Glomerular visceral epithelial cell (primary cell): ENCODE measurements at regions not wholly inside any gene's neighbourhood (a gene's known extent, or its start where the extent isn't known, plus 50 kb on each side); places are given as distances from the start of the nearest gene placed in this dataset.
A peak's percentile ranks its signal among the peaks of the same experiment; 100 is the strongest.
"Not testable (repeated sequence)": the region's sequence is repeated elsewhere in the genome, so short reads cannot be mapped to it uniquely, and the experiment has no call there.

ENCODE experiments used
- DNase-seq: peaks from one replicate; pipeline ENCODE4 v3.0.0-alpha.2; 2016; ENCODE audit errors: extremely low spot score

DNA sequence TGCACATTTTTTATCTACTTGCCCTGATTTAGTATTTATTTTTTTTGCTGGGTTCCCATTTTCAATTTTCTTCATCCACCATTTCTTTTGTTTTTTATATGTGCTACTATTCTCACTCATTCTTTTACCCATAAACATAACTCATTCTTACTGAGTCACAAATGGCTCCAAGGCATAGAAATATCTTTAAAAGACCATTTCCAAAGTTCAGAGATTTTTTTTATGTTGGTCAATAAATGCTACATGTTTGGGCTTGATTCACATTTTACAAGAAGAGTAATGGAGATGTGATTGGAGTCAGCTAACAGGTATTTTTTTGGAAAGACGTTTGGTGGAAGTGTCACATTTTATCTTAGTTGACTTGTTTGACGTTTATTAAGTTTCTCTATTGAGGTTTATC lies 1303.2 kb upstream of the LRRTM3 start:
- DNase-seq = no peak

DNA sequence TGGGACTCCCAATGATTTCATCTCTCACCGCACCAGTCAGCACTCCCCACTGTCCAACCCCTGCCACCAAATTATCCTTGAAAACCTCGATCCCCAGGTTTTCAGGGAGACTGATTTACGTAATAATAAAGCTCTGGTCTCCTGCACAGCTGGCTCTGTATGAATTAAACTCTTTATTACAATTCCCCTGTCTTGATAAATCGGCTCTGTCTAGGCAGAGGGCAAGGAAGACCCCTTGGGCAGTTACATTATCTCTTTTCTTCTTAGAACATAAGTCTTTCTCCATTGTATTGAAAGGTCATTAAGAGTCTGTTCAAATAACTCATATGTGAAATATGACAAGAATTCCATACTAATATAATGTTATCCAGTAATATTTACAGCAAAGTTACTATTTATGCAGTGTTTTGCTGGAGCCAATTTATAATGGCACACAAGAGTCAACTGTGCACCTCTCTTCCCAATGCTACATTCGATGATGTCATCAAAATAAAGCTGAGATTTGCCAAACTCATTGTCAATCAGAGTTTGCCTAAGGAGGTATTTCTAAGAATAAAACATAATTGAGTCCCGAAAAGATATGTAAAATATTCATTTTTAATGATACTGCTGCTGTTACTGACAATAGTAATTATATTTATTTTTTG lies 1297.2 kb upstream of the LRRTM3 start:
- DNase-seq = no peak

DNA sequence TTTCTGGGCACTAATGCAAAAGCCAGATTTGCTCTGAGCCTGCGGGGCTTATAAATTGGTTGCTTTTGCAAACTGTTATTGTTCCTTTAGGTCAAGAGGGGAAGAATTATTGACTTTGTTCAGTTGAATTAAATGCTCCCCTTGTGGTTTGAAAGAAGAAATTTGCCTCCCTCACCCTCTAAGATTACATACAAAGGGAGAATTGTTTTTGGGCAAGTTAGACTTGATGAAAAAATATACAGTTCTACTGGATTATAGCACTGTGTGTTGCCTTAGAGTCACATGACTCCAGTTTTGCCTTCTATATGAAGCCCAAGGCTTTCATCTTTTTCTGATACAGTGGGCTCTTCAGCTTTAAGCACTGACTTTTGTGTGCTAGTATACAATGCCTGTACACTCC lies 1265.8 kb upstream of the LRRTM3 start:
- no peak for DNase-seq

DNA sequence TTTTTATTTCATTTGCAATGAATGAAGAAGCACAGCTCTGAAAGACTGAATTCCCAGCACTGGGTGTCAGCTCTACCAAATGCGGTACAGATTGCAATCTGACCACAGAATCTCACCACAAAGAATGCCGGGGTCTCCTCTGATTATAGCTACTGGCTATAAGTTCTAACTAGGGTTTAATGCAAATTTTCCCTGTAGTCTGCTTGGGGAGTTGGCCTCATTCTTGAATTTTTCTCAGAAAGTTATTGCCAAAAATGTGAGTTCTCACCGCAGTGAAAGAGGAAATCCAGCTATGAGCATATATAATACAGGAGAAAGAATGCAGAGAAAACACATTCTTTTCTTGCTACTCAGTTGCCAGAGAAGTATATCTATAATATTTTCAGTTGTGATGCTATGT lies 1255.7 kb upstream of the LRRTM3 start:
- peak; percentile 44 for DNase-seq

- DNase-seq = not testable (repeated sequence)
Measured at GRCh38 chr10:65670596-65670995, 1255.2 kb upstream of the LRRTM3 start.

- no peak for DNase-seq
Measured at GRCh38 chr10:65675236-65675635, 1250.6 kb upstream of the LRRTM3 start.

GRCh38 chr10:65684896-65685295 lies 1240.9 kb upstream of the LRRTM3 start:
- DNase-seq = no peak

DNA sequence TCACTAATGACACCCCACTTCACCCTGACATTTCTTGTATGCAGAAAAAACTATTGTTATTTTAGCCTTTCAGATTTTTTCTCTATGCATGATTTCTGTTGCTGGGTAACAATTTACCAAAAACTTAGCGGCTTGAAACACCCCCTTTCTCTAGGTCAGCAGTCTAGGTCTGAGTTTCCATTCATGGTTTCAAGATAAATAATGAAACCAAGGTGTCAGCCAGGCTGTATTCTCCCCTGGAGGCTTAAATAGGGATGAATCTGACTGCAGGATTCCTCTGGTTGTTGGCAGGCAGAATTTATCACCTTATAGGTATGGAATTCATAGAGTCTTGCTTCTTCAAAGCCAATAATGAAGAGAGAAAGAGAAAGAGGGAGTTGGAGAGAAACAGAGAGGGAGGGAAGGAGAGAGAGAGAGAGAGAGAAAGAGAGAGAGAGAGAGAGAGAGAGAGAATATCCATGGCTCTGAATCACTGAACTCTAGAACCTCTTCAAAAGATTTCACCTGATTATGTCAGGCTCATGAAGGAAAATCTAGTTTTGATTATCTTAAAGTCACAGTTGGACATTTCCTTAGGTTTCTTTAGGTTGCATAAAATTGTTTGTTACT lies 1224.6 kb upstream of the LRRTM3 start:
- DNase-seq = no peak

GRCh38 chr10:65708057-65708456 lies 1217.8 kb upstream of the LRRTM3 start:
- no peak for DNase-seq

DNA sequence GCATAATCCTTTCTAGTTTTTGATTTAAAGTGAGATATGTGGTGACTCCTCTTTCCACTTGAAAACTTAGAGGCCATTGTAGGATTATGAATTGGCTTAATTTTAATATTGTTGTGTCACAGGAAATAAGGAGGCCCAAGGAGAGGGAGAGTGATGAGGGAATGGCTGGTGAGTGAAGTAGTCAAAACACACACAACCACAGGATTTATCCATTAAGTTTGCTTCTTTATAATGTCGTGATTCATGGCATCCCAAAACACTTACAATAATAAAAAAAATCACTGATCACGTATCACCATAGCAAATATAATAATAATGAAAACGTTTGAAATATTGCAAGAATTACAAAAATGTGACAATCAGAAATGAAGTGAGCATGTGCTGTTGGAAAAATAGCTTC lies 1215.5 kb upstream of the LRRTM3 start:
- DNase-seq = no peak

GRCh38 chr10:65719790-65720189 lies 1206.0 kb upstream of the LRRTM3 start:
- DNase-seq = no peak

GRCh38 chr10:65720901-65721300 lies 1204.9 kb upstream of the LRRTM3 start:
- DNase-seq = no peak

DNA sequence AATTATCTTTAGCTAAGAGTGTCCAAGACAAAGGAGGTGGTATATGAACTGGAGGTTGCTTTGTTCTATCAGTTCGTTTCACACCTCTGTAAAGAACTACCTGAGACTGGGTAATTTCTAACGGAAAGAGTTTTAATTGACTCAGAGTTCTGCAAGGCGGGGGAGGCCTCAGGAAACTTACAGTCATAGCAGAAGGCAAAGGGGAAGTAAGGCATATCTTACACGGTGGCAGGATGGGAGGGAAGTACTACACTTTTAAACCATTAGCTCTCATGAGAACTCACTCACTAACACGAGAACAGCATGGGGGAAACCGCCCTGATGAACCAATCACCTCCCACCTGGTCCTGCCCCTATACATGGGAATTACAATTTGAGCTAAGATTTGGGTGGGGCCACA lies 1202.3 kb upstream of the LRRTM3 start:
- DNase-seq = no peak

GRCh38 chr10:65735382-65735781 lies 1190.5 kb upstream of the LRRTM3 start:
- DNase-seq = no peak

- no peak for DNase-seq
Measured at GRCh38 chr10:65742906-65743305, 1182.9 kb upstream of the LRRTM3 start.

GRCh38 chr10:65751218-65751617 lies 1174.6 kb upstream of the LRRTM3 start:
- no peak for DNase-seq

GRCh38 chr10:65751896-65752295 lies 1173.9 kb upstream of the LRRTM3 start:
- DNase-seq = no peak

DNA sequence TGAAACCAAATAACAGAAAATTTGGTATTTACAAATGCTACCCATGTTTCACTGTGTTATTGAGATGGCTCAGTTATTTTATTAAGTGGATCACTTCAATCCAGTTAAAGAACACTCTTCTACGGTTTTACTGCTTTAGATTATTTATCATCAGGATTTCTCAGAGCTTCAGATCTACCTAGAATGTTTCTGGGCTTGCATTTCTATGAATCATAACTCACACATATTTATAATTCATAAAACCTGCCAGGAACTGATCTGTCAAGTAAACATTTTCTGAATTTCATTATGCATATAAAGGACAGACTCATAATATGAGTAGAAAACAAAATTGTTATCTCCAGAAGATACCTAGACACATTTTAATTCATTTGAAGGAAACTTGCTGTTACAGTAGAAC lies 1172.3 kb upstream of the LRRTM3 start:
- DNase-seq = no peak

DNA sequence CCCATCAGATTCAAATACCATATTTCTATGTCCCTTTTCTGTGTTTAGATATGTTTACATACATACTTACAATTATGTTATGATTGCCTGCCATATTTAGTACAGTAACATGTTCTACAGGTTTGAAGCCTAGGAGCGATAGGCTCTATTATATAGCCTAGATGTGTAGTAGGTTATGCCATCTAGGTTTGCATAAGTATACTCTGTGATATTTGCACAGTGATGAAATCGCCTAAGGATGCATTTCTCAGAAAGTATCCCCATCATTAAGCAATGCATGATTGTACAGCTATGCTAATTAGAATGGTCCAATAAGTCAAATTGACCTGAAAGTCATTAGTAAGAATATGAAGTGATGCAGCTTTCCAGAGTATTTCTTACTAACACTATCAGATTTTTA lies 1171.7 kb upstream of the LRRTM3 start:
- DNase-seq = no peak

- no peak for DNase-seq
Measured at GRCh38 chr10:65762311-65762710, 1163.5 kb upstream of the LRRTM3 start.

- no peak for DNase-seq
Measured at GRCh38 chr10:65765006-65765541, 1160.8 kb upstream of the LRRTM3 start.

GRCh38 chr10:65769828-65770227 lies 1156.0 kb upstream of the LRRTM3 start:
- peak; percentile 44 for DNase-seq

DNA sequence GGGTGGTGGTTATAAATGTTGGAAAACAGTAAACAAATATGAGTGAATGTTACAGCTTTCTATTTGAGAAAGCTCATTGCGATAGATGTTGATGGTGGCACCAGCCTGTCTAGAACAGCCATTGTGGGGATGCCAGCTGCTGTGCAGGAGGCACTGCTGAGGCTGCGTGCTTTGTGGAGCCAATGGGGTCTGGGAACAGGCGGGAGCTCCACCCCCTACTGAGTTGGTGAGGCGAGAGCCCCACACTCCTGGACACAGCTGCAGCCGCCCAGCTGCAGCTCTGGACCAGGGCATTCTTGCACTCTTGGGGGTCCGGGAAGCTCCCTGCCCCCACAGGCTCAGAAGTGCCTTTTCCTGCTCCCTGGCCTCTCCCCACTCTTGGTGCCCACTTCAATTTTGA lies 1147.1 kb upstream of the LRRTM3 start:
- no peak for DNase-seq

DNA sequence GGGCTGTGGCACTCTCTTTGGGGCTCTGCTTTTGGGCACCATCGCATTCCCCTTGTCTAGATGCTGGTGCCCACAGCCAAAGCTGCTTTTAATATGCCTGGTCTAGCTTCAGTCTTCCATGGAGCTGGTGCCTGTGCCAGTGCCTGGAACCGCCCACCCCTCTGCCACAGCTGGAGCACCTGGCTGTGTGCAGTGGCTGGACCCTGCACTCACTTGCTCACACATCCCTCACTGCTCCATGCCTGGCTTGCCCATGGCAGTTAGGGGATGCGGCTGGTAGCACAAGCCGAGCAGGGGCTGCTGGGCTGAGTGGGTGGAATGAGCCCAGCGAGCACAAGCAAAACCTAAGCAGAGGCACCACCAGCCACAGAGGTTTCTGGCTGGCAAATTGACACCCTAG lies 1145.9 kb upstream of the LRRTM3 start:
- no peak for DNase-seq
